Hypothalamus (tissue), 51 donors: ENCODE measurements at regions not wholly inside any gene's neighbourhood (a gene's known extent, or its start where the extent isn't known, plus 50 kb on each side); places are given as distances from the start of the nearest gene placed in this dataset.

Source experiments
- DNase-seq, 51 donors: peaks; one replicate each; lab custom pipeline; 2025; lab: John Stamatoyannopoulos, UW

GRCh38 chr6:156174031-156174890 is 602.9 kb upstream of the ARID1B start:
- DNase-seq = no peak

GRCh38 chr6:156169371-156169770 is 607.8 kb upstream of the ARID1B start:
- no peak for DNase-seq

GRCh38 chr6:156167625-156168071 is 609.5 kb upstream of the ARID1B start:
- DNase-seq = no peak

- no peak for DNase-seq
These were observed 610.1 kb upstream of the ARID1B start for GRCh38 chr6:156167016-156167624.

- no peak for DNase-seq
These were observed 611.1 kb upstream of the ARID1B start for GRCh38 chr6:156166093-156166492.

- DNase-seq = no peak
These were observed 612.3 kb upstream of the ARID1B start for GRCh38 chr6:156164701-156165452.

GRCh38 chr6:156163311-156163710 is 613.9 kb upstream of the ARID1B start:
- DNase-seq = no peak

GRCh38 chr6:156161471-156161870 is 615.7 kb upstream of the ARID1B start:
- no peak for DNase-seq

- DNase-seq = no peak
These were observed 616.4 kb upstream of the ARID1B start for GRCh38 chr6:156160795-156161165.

- no peak for DNase-seq
These were observed 617.0 kb upstream of the ARID1B start for GRCh38 chr6:156160007-156160794.

- DNase-seq = peak in 1 of 51 donors; percentile 42
These were observed 622.3 kb upstream of the ARID1B start for GRCh38 chr6:156154896-156155295.

GRCh38 chr6:156150391-156150790 is 626.8 kb upstream of the ARID1B start:
- DNase-seq = no peak

- no peak for DNase-seq
These were observed 630.3 kb upstream of the ARID1B start for GRCh38 chr6:156146891-156147290.

- DNase-seq = no peak
These were observed 645.8 kb upstream of the ARID1B start for GRCh38 chr6:156131221-156131903.

GRCh38 chr6:156126535-156126934 is 650.6 kb upstream of the ARID1B start:
- DNase-seq = no peak

GRCh38 chr6:156125844-156126243 is 651.3 kb upstream of the ARID1B start:
- DNase-seq = no peak

- DNase-seq = no peak
These were observed 653.4 kb upstream of the ARID1B start for GRCh38 chr6:156123731-156124130.

GRCh38 chr6:156121973-156122372 is 655.2 kb upstream of the ARID1B start:
- DNase-seq = no peak

GRCh38 chr6:156114541-156114940 is 658.9 kb upstream of the NOX3 start:
- DNase-seq = no peak

- DNase-seq = no peak
These were observed 658.0 kb upstream of the NOX3 start for GRCh38 chr6:156113631-156114030.
